Keratinocyte (primary cell): ENCODE measurements at regions not wholly inside any gene's neighbourhood (a gene's known extent, or its start where the extent isn't known, plus 50 kb on each side); places are given as distances from the start of the nearest gene placed in this dataset.

Experiments used
- DNase-seq: peaks from one replicate; pipeline ENCODE4 v3.0.0-alpha.2; 2011; ENCODE audit warnings: low read depth, missing footprints, low spot score
- FAIRE-seq: peaks from 2 replicates; lab custom pipeline; 2011; peaks lifted over from hg19 to GRCh38; lab: Jason Lieb, UNC
- H2AFZ ChIP-seq: 2 replicates; pipeline ENCODE4 v1.6.0; 2012; ENCODE audit warnings: low read length, control low read depth, inconsistent platforms; ENCODE audit not compliant: control insufficient read depth
- H3K27ac ChIP-seq: 2 replicates; pipeline ENCODE4 v1.5.1; 2011; ENCODE audit warnings: low read length; ENCODE audit not compliant: control insufficient read depth, insufficient read depth
- H3K27me3 ChIP-seq: 3 replicates; pipeline ENCODE4 v1.6.0; 2011; ENCODE audit warnings: low read length; ENCODE audit not compliant: control insufficient read depth, insufficient read depth; ENCODE audit errors: extremely low read depth
- H3K36me3 ChIP-seq, 2 experiments: 2 replicates in 1 of 2; 3 replicates in 1 of 2; pipeline ENCODE4 v1.5.1; 2011; ENCODE audit warnings: low read length in 2 of 2, mild to moderate bottlenecking in 1 of 2; ENCODE audit not compliant: control insufficient read depth in 2 of 2, insufficient read depth in 2 of 2; ENCODE audit errors: extremely low read depth in 1 of 2
- H3K4me1 ChIP-seq: 3 replicates; pipeline ENCODE4 v1.5.1; 2011; ENCODE audit warnings: low read length; ENCODE audit not compliant: control insufficient read depth, insufficient read depth; ENCODE audit errors: extremely low read depth
- H3K4me2 ChIP-seq: 3 replicates; pipeline ENCODE4 v1.6.0; 2011; ENCODE audit warnings: low read depth, low read length; ENCODE audit not compliant: control insufficient read depth, insufficient read depth; ENCODE audit errors: extremely low read depth
- H3K4me3 ChIP-seq, 3 experiments: fragments of 200-600 bp in 1 of 3; sonication (generic) in 1 of 3; 2 replicates in 2 of 3; 3 replicates in 1 of 3; pipeline ENCODE4 v1.5.1; 2011 to 2016; ENCODE audit warnings: low read length in 3 of 3, mild to moderate bottlenecking in 3 of 3, control low read depth in 2 of 3, inconsistent platforms in 1 of 3, low read depth in 1 of 3, mixed read lengths in 1 of 3, mixed run types in 1 of 3, moderate library complexity in 1 of 3; ENCODE audit not compliant: control insufficient read depth in 2 of 3, insufficient read depth in 2 of 3; ENCODE audit errors: extremely low read depth in 1 of 3
- H3K79me2 ChIP-seq: 2 replicates; pipeline ENCODE4 v1.6.0; 2012; ENCODE audit warnings: low read length; ENCODE audit not compliant: control insufficient read depth, insufficient read depth
- H3K9ac ChIP-seq: 3 replicates; pipeline ENCODE4 v1.6.0; 2011; ENCODE audit warnings: low read length; ENCODE audit not compliant: control insufficient read depth, insufficient read depth; ENCODE audit errors: extremely low read depth
- H3K9me1 ChIP-seq: 3 replicates; pipeline ENCODE4 v1.6.0; 2011; ENCODE audit warnings: low read length; ENCODE audit not compliant: control insufficient read depth, insufficient read depth; ENCODE audit errors: extremely low read depth
- H3K9me3 ChIP-seq: 2 replicates; pipeline ENCODE4 v1.5.1; 2012; ENCODE audit warnings: low read depth, low read length; ENCODE audit not compliant: control insufficient read depth
- H4K20me1 ChIP-seq: 3 replicates; pipeline ENCODE4 v1.6.0; 2011; ENCODE audit warnings: low read length; ENCODE audit not compliant: control insufficient read depth, insufficient read depth; ENCODE audit errors: extremely low read depth
- EZH2 ChIP-seq: IDR thresholded peaks from one replicate; pipeline ENCODE4 v1.6.1; 2012; ENCODE audit warnings: inconsistent platforms, mild to moderate bottlenecking, low read length, moderate library complexity
- dilution Hi-C: fragments of 300-500 bp; cut with MboI; formaldehyde crosslinking; loops from one replicate; pipeline ENCODE4 v1.7.0; 2020; ENCODE audit warnings: low sequenced_read_pairs; ENCODE audit not compliant: extremely low pct_ligation_motif_present
- TF ChIP-seq, protein P1 (sequence below), 3 experiments: IDR thresholded peaks in 1 of 3; conservative IDR thresholded peaks in 1 of 3; optimal IDR thresholded peaks in 1 of 3; 2 replicates in 2 of 3; 3 replicates in 1 of 3; pipeline versions ENCODE3 to v1.5.1; 2011; ENCODE audit warnings: low read length in 3 of 3, mild to moderate bottlenecking in 3 of 3, moderate library complexity in 2 of 3, control low read depth in 1 of 3, inconsistent platforms in 1 of 3; ENCODE audit not compliant: insufficient read depth in 2 of 3; ENCODE audit errors: extremely low read depth in 1 of 3

- Histone ChIP-seq H3K79me2 (no peaks in the 10 kb centered on the region), H3K36me3 (no peaks in the 10 kb centered on the region), H3K27me3 (no peaks in the 10 kb centered on the region), H2AFZ (no peak overlapping the region), H3K27ac (no peak overlapping the region), H3K9me3 (no peaks in the 10 kb centered on the region), H3K4me2 (no peak overlapping the region), H3K9ac (no peak overlapping the region), H3K9me1 (no peaks in the 10 kb centered on the region), H3K4me3 (no peak overlapping the region), H4K20me1 (no peaks in the 10 kb centered on the region), H3K4me1 (no peaks in the 10 kb centered on the region)
- no peak for TF ChIP-seq EZH2
- TF ChIP-seq, protein P1, sequence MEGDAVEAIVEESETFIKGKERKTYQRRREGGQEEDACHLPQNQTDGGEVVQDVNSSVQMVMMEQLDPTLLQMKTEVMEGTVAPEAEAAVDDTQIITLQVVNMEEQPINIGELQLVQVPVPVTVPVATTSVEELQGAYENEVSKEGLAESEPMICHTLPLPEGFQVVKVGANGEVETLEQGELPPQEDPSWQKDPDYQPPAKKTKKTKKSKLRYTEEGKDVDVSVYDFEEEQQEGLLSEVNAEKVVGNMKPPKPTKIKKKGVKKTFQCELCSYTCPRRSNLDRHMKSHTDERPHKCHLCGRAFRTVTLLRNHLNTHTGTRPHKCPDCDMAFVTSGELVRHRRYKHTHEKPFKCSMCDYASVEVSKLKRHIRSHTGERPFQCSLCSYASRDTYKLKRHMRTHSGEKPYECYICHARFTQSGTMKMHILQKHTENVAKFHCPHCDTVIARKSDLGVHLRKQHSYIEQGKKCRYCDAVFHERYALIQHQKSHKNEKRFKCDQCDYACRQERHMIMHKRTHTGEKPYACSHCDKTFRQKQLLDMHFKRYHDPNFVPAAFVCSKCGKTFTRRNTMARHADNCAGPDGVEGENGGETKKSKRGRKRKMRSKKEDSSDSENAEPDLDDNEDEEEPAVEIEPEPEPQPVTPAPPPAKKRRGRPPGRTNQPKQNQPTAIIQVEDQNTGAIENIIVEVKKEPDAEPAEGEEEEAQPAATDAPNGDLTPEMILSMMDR (optimal IDR thresholded peaks at IDR 0.05 in 1 of 3, IDR thresholded peaks at IDR 0.05 in 1 of 3, conservative IDR thresholded peaks at IDR 0.05 in 1 of 3; ENCODE audit: extremely low read depth in 1 of 3, insufficient read depth in 2 of 3, low read length in 3 of 3): no peak
- dilution Hi-C loops: no loop called here
- no peak for FAIRE-seq
- DNase-seq: no peak
Observed at GRCh38 chr14:76584271-76584702, 177.0 kb upstream of the VASH1 start.

GRCh38 chr14:76585616-76586015 is 175.7 kb upstream of the VASH1 start:
- FAIRE-seq (no peak), DNase-seq (no peak)
- Histone ChIP-seq H3K36me3 (no peaks in the 10 kb centered on the region), H3K4me2 (no peak overlapping the region), H3K9ac (no peak overlapping the region), H3K4me1 (no peaks in the 10 kb centered on the region), H3K79me2 (no peaks in the 10 kb centered on the region), H4K20me1 (no peaks in the 10 kb centered on the region), H3K9me1 (no peaks in the 10 kb centered on the region), H3K9me3 (no peaks in the 10 kb centered on the region), H3K4me3 (no peak overlapping the region), H2AFZ (no peak overlapping the region), H3K27me3 (no peaks in the 10 kb centered on the region), H3K27ac (no peak overlapping the region)
- TF ChIP-seq, protein P1 (optimal IDR thresholded peaks at IDR 0.05 in 1 of 3, IDR thresholded peaks at IDR 0.05 in 1 of 3, conservative IDR thresholded peaks at IDR 0.05 in 1 of 3; ENCODE audit: extremely low read depth in 1 of 3, insufficient read depth in 2 of 3, low read length in 3 of 3): no peak
- no peak for TF ChIP-seq EZH2
- dilution Hi-C loops: no loop called here
